ENCODE measurements at regions not wholly inside any gene's neighbourhood (a gene's known extent, or its start where the extent isn't known, plus 50 kb on each side); places are given as distances from the start of the nearest gene placed in this dataset.
A peak's percentile ranks its signal among the peaks of the same experiment; 100 is the strongest.
"Not testable (repeated sequence)": the region's sequence is repeated elsewhere in the genome, so short reads cannot be mapped to it uniquely, and the experiment has no call there.

DNA sequence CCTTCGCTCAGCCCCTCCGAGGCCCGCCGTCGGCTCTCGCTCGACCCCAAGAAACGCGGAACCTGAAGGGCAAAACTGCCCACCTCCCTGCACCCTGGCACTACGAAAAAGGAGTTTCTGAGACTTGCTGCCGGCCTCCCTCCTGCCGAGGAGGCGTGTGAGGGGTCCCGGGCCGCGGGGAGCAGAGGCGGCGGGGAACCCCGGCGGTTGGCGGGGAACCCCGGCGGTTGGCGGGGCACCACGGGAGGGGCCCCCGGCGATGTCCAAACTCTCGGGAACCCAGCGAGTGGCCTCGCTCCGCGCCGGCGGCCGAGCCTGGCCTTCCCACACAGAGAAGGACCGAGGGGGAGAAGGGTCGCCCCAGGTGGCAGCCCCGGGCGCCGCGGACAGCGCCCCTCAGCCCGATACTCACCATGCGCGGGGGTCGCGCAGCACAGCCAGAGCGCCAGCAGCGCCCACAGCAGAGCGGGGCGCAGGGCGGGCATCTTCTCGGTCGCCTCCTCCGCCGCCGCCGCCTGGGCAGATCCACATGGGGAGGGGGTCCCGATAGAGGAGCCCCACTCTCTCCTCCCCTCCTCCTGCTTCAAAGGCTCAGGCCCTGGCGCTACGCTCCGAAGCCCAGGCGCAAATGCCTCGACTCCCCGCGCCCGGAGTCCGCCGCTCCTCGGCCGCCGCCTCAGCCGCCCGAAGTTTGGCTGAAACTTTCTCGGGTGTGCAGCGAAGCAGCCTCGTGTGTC, 69.4 kb upstream of the NUDT4B start:
- Histone ChIP-seq H3K4me3 (peak overlapping the region; percentile 71), H3K27ac (peak overlapping the region in 1 of 2 donors; percentile 59)
- not testable (repeated sequence) for ATAC-seq (ENCODE audit: insufficient number of reproducible peaks, low FRiP score, low read depth); DNase-seq (ENCODE audit: low spot score); H3K9me3 ChIP-seq; H3K36me3 ChIP-seq; H3K4me1 ChIP-seq (ENCODE audit: control insufficient read depth in 1 of 2, low read depth in 2 of 2); H3K27me3 ChIP-seq (replicated peaks; ENCODE audit: insufficient read depth)

DNA sequence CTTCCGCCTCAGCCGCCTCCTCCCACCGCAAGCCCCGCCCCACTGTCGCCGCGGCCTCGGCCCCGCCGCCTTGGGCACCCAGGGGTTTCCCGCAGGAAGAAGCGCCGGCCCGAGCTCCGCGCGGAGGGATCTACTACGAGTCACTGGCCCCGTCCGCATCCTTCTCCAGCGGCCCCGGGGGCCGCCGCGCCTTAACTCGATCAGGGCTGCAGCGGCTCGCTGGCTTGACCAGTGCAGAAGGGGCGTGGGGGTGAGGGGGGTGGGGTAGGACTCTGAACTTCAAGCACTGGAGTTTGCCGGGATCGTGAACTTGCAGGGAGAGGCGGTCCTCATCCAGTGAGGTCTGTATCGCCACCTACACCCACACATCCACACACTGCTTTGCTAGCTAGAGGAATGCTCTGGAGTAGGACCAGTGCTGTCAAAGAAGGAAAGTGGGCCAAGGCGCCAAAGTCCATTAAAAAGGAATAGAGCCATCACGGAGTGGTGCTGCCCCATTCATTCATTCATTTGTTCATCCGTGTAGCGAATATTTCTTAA, 68.7 kb upstream of the NUDT4B start:
- H3K4me1 ChIP-seq (ENCODE audit: control insufficient read depth in 1 of 2, low read depth in 2 of 2); DNase-seq (ENCODE audit: low spot score); H3K27me3 ChIP-seq (replicated peaks; ENCODE audit: insufficient read depth); ATAC-seq (ENCODE audit: insufficient number of reproducible peaks, low FRiP score, low read depth); H3K36me3 ChIP-seq; H3K27ac ChIP-seq; H3K9me3 ChIP-seq: not testable (repeated sequence)
- peak overlapping the region; percentile 71 for H3K4me3 ChIP-seq

DNA sequence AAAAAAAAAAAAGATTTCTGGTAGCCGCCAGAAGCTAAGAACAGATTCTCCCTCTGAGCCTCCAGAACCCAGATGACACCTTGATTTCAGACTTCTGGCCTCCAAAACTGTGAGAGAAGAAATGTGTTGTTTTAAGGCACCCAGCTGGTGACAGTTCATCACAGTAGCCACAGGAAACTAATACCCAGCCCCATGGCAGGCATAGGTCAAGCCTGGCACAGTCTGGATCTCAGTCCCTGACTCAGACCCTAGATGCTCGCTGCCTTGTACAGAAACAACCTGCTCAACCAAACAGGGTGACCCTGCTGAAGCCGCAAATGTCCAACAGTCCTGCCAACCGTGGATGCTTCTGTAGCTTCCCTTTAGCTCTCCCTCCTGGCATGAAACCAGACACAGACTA, 61.8 kb upstream of the NUDT4B start:
- H3K27ac ChIP-seq; H3K9me3 ChIP-seq; H3K27me3 ChIP-seq (replicated peaks; ENCODE audit: insufficient read depth); H3K36me3 ChIP-seq; ATAC-seq (ENCODE audit: insufficient number of reproducible peaks, low FRiP score, low read depth); DNase-seq (ENCODE audit: low spot score); H3K4me3 ChIP-seq; H3K4me1 ChIP-seq (ENCODE audit: control insufficient read depth in 1 of 2, low read depth in 2 of 2): not testable (repeated sequence)

DNA sequence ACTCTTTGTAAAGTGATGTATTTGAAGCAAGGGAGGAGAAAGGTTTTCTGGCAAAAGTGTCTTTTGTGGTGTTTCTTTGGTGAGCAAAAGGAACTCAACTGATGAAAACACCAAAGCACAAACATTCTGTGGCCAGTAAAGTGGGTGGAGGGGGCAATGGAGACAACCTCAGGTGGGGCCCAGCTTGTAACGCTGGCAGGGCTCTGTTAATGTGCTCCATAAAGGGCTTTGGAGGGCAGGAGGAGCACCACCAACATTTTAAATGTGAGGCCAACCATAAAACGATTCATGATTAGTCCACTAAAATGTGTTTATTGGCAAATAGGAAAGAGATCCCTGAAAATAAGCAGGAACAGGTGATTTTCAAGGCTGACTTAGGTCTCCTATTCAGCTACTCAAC, 61.2 kb upstream of the NUDT4B start:
- not testable (repeated sequence) for DNase-seq (ENCODE audit: low spot score); ATAC-seq (ENCODE audit: insufficient number of reproducible peaks, low FRiP score, low read depth); H3K27ac ChIP-seq; H3K4me3 ChIP-seq; H3K9me3 ChIP-seq; H3K36me3 ChIP-seq; H3K27me3 ChIP-seq (replicated peaks; ENCODE audit: insufficient read depth); H3K4me1 ChIP-seq (ENCODE audit: control insufficient read depth in 1 of 2, low read depth in 2 of 2)

Measured in thoracic aorta (tissue), 2 donors.